ENCODE measurements at regions not wholly inside any gene's neighbourhood (a gene's known extent, or its start where the extent isn't known, plus 50 kb on each side); places are given as distances from the start of the nearest gene placed in this dataset.

- TF ChIP-seq ZMAT5 (CRISPR knock-in tag; IDR thresholded peaks at IDR 0.05; ENCODE audit: borderline replicate concordance, low read depth): no peak
- TF ChIP-seq HDAC6 (IDR thresholded peaks at IDR 0.05; ENCODE audit: low read depth, low read length): no peak
- no peak for TF ChIP-seq ZNF18 (CRISPR knock-in tag; IDR thresholded peaks at IDR 0.05; ENCODE audit: insufficient replicate concordance)
- TF ChIP-seq ZFAT (CRISPR knock-in tag; conservative IDR thresholded peaks at IDR 0.05): no peak
- no peak for TF ChIP-seq HMGA1 (CRISPR knock-in tag; conservative IDR thresholded peaks at IDR 0.05)
- no peak for TF ChIP-seq HNF1A (IDR thresholded peaks at IDR 0.05; ENCODE audit: low read depth)
- TF ChIP-seq HNF1A (CRISPR knock-in tag; IDR thresholded peaks at IDR 0.05; ENCODE audit: borderline replicate concordance): no peak
- TF ChIP-seq ZNF781 (CRISPR knock-in tag; IDR thresholded peaks at IDR 0.05; ENCODE audit: borderline replicate concordance, not compliant biosample characterization): no peak
- TF ChIP-seq ZNF280D (CRISPR knock-in tag; IDR thresholded peaks at IDR 0.05): no peak
- no peak for TF ChIP-seq ZNF652 (CRISPR knock-in tag; IDR thresholded peaks at IDR 0.05; ENCODE audit: borderline replicate concordance, low read depth)
- no peak for TF ChIP-seq MEF2D (CRISPR knock-in tag; IDR thresholded peaks at IDR 0.05)
- TF ChIP-seq CCAR2 (optimal IDR thresholded peaks at IDR 0.05; ENCODE audit: low read depth, low read length): no peak
- TF ChIP-seq NCOA2 (CRISPR knock-in tag; IDR thresholded peaks at IDR 0.05): peak; percentile 17; the same call in 1 of the 2 replicates
- no peak for TF ChIP-seq KMT2A (CRISPR knock-in tag; IDR thresholded peaks at IDR 0.05)
- no peak for TF ChIP-seq DZIP1 (CRISPR knock-in tag; IDR thresholded peaks at IDR 0.05)
- TF ChIP-seq FIP1L1 (IDR thresholded peaks at IDR 0.05; ENCODE audit: borderline replicate concordance, insufficient read depth, low read depth, low read length): no peak
Measured at GRCh38 chr12:103128862-103129501, 171.5 kb downstream of the ASCL1 start (continued).
